Loucy (cell line): ENCODE measurements at regions not wholly inside any gene's neighbourhood (a gene's known extent, or its start where the extent isn't known, plus 50 kb on each side); places are given as distances from the start of the nearest gene placed in this dataset.

Experiments used
- H2AFZ ChIP-seq: fragments of 200-600 bp; sonication (generic); 2 replicates; pipeline ENCODE4 v1.6.0; 2016; ENCODE audit warnings: antibody characterized with exemption, mild to moderate bottlenecking, low read length, moderate library complexity
- H3F3A ChIP-seq: fragments of 200-600 bp; 2 replicates; pipeline ENCODE4 v1.6.0; 2016; ENCODE audit warnings: antibody characterized with exemption, low read depth, mild to moderate bottlenecking
- H3K27me3 ChIP-seq: fragments of 200-600 bp; sonication (generic); 2 replicates; pipeline ENCODE4 v1.6.1; 2014; ENCODE audit warnings: low read length, mild to moderate bottlenecking; ENCODE audit not compliant: insufficient read depth, poor library complexity, severe bottlenecking
- H3K36me3 ChIP-seq: fragments of 200-600 bp; sonication (generic); 2 replicates; pipeline ENCODE4 v1.6.1; 2016; ENCODE audit warnings: low read length; ENCODE audit not compliant: insufficient read depth
- H3K4me1 ChIP-seq: fragments of 200-600 bp; sonication (generic); 2 replicates; pipeline ENCODE4 v1.5.1; 2014; ENCODE audit warnings: low read length, mild to moderate bottlenecking; ENCODE audit not compliant: insufficient read depth, poor library complexity, severe bottlenecking
- H3K4me2 ChIP-seq: fragments of 200-600 bp; sonication (generic); 2 replicates; pipeline ENCODE4 v1.6.0; 2014; ENCODE audit warnings: antibody characterized with exemption, low read length, low read depth, mild to moderate bottlenecking; ENCODE audit not compliant: poor library complexity, severe bottlenecking
- H3K4me3 ChIP-seq: fragments of 200-600 bp; sonication (generic); 2 replicates; pipeline ENCODE4 v1.5.1; 2014; ENCODE audit warnings: low read length, mild to moderate bottlenecking, mixed read lengths; ENCODE audit not compliant: poor library complexity, severe bottlenecking
- H3K79me2 ChIP-seq: fragments of 200-600 bp; sonication (generic); 2 replicates; pipeline ENCODE4 v1.6.1; 2014; ENCODE audit warnings: low read length; ENCODE audit not compliant: insufficient read depth
- H3K9ac ChIP-seq: fragments of 200-600 bp; sonication (generic); 2 replicates; pipeline ENCODE4 v1.6.0; 2014; ENCODE audit warnings: mild to moderate bottlenecking, low read depth, low read length, moderate library complexity; ENCODE audit not compliant: poor library complexity, severe bottlenecking
- H3K9me2 ChIP-seq: fragments of 200-600 bp; sonication (generic); replicated peaks from 2 replicates; pipeline ENCODE4 v1.6.1; 2016; ENCODE audit warnings: low read depth, low read length, mixed read lengths
- H3K9me3 ChIP-seq: fragments of 200-600 bp; sonication (generic); 2 replicates; pipeline ENCODE4 v1.6.1; 2014; ENCODE audit warnings: mild to moderate bottlenecking, antibody characterized with exemption, low read length, low read depth; ENCODE audit not compliant: insufficient read depth
- H4K20me1 ChIP-seq: fragments of 200-600 bp; sonication (generic); 2 replicates; pipeline ENCODE4 v1.6.0; 2014; ENCODE audit warnings: antibody characterized with exemption, low read length, mild to moderate bottlenecking; ENCODE audit not compliant: insufficient read depth, poor library complexity, severe bottlenecking
- EZH2phosphoT487 ChIP-seq: fragments of 200-600 bp; IDR thresholded peaks from 2 replicates; pipeline ENCODE4 v1.6.1; 2018; ENCODE audit warnings: antibody characterized with exemption, mild to moderate bottlenecking, moderate library complexity, borderline replicate concordance
- TF ChIP-seq, protein P1 (sequence below): fragments of 200-600 bp; sonication (generic); conservative IDR thresholded peaks from 2 replicates; pipeline ENCODE4 v1.5.1; 2014; ENCODE audit warnings: mild to moderate bottlenecking, antibody characterized with exemption, low read length

DNA sequence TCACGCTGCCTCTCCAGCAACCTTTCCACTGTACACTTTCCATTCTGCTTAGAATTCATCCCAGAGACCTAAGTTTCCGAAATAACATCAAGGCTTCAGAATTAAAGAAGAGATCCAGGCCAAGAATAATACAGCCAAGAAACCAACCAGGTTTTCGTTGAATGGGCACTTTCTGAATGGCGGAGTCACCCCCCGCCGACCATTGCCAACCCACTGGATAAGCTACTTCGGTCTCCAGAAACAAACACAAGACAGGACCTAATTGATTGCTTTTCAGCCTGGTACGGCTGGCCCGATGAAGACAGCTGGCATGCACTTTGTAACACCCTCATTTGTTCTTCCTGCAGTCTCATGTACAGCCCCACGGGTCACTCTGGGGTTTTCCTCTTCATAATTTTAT is 308.1 kb upstream of the ZFHX3 start:
- Histone ChIP-seq H3K27me3 (no peaks in the 10 kb centered on the region), H2AFZ (no peak overlapping the region), H3K9ac (no peak overlapping the region), H3K36me3 (no peaks in the 10 kb centered on the region), H3K9me3 (no peaks in the 10 kb centered on the region), H3K4me3 (no peak overlapping the region), H3K4me1 (no peaks in the 10 kb centered on the region), H3K4me2 (no peak overlapping the region), H4K20me1 (no peaks in the 10 kb centered on the region), H3F3A (no peaks in the 10 kb centered on the region), H3K79me2 (no peaks in the 10 kb centered on the region), H3K9me2 (no peaks in the 10 kb centered on the region)
- TF ChIP-seq EZH2phosphoT487 = no peak
- TF ChIP-seq, protein P1, sequence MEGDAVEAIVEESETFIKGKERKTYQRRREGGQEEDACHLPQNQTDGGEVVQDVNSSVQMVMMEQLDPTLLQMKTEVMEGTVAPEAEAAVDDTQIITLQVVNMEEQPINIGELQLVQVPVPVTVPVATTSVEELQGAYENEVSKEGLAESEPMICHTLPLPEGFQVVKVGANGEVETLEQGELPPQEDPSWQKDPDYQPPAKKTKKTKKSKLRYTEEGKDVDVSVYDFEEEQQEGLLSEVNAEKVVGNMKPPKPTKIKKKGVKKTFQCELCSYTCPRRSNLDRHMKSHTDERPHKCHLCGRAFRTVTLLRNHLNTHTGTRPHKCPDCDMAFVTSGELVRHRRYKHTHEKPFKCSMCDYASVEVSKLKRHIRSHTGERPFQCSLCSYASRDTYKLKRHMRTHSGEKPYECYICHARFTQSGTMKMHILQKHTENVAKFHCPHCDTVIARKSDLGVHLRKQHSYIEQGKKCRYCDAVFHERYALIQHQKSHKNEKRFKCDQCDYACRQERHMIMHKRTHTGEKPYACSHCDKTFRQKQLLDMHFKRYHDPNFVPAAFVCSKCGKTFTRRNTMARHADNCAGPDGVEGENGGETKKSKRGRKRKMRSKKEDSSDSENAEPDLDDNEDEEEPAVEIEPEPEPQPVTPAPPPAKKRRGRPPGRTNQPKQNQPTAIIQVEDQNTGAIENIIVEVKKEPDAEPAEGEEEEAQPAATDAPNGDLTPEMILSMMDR = no peak

DNA sequence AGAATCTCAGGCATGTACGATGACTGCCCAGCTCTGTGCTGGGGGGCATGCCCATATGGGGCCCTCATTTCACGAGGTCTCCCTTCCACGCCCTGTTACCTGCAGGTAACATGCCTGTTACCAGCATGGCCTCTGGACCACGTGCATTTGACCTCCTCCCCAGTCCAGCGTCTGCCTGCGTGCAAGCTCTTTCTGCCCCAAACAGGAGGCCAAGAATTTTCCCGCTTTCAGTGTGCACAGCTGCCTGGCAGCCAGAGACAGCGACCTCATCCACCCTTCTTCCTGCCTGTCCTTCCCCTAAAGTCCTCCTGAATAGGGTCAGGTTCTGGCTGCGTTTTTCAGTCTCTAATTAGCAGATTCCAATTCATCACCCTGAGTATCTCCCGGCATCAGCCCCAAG is 306.5 kb upstream of the ZFHX3 start:
- Histone ChIP-seq H3F3A (no peaks in the 10 kb centered on the region), H3K4me2 (no peak overlapping the region), H2AFZ (no peak overlapping the region), H3K36me3 (no peaks in the 10 kb centered on the region), H4K20me1 (no peaks in the 10 kb centered on the region), H3K9ac (no peak overlapping the region), H3K79me2 (no peaks in the 10 kb centered on the region), H3K4me1 (no peaks in the 10 kb centered on the region), H3K4me3 (no peak overlapping the region), H3K9me2 (no peaks in the 10 kb centered on the region), H3K27me3 (no peaks in the 10 kb centered on the region), H3K9me3 (no peaks in the 10 kb centered on the region)
- no peak for TF ChIP-seq EZH2phosphoT487
- TF ChIP-seq, protein P1 = no peak

DNA sequence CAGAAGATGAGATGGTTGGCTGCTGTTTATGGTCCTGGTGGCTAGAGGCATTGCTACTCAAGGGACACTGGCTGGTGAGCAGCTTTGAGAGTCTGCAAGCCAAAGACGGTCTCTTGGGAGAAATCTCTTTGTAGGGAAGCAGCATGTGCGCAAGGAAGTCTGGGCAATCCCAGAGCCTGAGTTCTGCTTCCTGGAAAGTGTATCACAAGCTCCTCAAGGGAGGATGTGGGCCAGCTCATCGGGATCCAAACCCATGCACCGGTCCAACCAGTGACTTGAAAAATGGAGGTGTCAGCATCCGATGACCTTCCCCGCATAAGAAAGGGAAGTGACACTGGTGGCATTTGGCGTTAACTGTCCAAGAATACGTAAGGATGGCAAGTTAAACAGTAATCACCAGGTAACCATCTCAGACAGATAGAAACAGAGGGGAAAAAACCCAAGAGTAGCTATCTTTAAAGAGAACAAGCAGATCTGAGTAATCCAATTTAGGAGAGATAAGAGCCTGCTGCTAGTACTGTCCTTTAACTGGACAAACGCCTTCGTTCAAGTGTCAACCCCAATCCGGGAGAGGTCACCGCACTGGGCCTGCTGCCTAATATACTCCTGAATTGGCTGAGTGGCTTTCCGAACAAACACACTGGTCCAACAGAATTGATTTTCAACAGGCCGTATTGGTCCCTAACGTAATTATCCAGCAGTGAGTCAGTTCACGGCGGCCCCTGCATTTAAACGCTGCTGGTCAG is 303.0 kb upstream of the ZFHX3 start:
- H3K27me3 ChIP-seq = no peaks in the 10 kb centered on the region
- TF ChIP-seq, protein P1 = no peak
- TF ChIP-seq EZH2phosphoT487 = no peak
- H3K9ac ChIP-seq = no peak overlapping the region
- H3K9me2 ChIP-seq = no peaks in the 10 kb centered on the region
- H3K79me2 ChIP-seq = no peaks in the 10 kb centered on the region
- no peaks in the 10 kb centered on the region for H3K9me3 ChIP-seq
- H3K4me3 ChIP-seq = no peak overlapping the region
- no peaks in the 10 kb centered on the region for H3K4me1 ChIP-seq
- H3K4me2 ChIP-seq = no peak overlapping the region
- no peaks in the 10 kb centered on the region for H3F3A ChIP-seq
- no peak overlapping the region for H2AFZ ChIP-seq
- no peaks in the 10 kb centered on the region for H3K36me3 ChIP-seq
- H4K20me1 ChIP-seq = no peaks in the 10 kb centered on the region
